Tibial nerve (tissue), 4 donors: ENCODE measurements at regions not wholly inside any gene's neighbourhood (a gene's known extent, or its start where the extent isn't known, plus 50 kb on each side); places are given as distances from the start of the nearest gene placed in this dataset.

Source experiments
- EP300 ChIP-seq, 2 donors: sonication (generic); formaldehyde crosslinking; IDR thresholded peaks; one replicate each; pipeline ENCODE4 v1.6.1; 2017; ENCODE audit warnings: antibody characterized with exemption in 2 of 2, mild to moderate bottlenecking in 1 of 2
- POLR2A ChIP-seq, 2 donors: fragments of 450-650 bp; IDR thresholded peaks; one replicate each; pipeline ENCODE4 v1.6.1; 2017; ENCODE audit warnings: antibody characterized with exemption in 2 of 2, mild to moderate bottlenecking in 2 of 2, moderate library complexity in 2 of 2
- TF ChIP-seq, protein P1 (sequence below), 5 experiments: fragments of 200-600 bp in 3 of 5; fragments of 450-650 bp in 2 of 5; sonication (generic) in 3 of 5; IDR thresholded peaks; one replicate each; pipeline ENCODE4 v1.5.1; 2016 to 2019; ENCODE audit warnings: antibody characterized with exemption in 5 of 5, mild to moderate bottlenecking in 3 of 5, moderate library complexity in 2 of 5

DNA sequence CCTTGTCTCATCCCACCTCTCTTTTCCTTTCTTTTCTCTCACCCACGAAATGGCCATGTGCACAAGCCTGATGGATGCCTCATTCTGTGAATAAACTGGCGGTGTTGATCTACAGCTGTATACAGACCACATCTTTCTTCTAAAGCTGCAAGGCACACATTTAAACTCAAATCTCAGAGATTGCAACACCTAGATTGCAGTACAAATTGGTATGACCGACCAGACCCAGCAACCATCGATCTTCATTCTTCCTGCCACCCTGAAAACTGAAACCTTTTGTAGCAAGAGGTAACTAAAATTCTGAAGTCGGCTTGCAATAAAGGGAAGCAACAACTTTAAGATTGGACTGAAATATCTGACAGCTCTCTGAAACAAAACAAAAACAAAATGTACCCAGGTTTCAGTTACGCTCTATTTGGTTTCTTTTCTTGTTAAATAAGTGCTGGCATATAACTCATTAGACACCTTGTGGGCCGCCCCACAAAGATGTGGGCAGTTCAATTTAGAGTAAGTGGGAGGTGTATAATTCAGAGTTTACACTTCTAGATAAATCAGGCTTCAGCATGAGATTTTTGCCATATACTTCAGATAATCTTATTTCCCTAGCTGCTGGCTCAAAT, 390.0 kb upstream of the NOVA1 start:
- TF ChIP-seq, protein P1, sequence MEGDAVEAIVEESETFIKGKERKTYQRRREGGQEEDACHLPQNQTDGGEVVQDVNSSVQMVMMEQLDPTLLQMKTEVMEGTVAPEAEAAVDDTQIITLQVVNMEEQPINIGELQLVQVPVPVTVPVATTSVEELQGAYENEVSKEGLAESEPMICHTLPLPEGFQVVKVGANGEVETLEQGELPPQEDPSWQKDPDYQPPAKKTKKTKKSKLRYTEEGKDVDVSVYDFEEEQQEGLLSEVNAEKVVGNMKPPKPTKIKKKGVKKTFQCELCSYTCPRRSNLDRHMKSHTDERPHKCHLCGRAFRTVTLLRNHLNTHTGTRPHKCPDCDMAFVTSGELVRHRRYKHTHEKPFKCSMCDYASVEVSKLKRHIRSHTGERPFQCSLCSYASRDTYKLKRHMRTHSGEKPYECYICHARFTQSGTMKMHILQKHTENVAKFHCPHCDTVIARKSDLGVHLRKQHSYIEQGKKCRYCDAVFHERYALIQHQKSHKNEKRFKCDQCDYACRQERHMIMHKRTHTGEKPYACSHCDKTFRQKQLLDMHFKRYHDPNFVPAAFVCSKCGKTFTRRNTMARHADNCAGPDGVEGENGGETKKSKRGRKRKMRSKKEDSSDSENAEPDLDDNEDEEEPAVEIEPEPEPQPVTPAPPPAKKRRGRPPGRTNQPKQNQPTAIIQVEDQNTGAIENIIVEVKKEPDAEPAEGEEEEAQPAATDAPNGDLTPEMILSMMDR (IDR thresholded peaks at IDR 0.05) = no peak
- no peak for TF ChIP-seq POLR2A (IDR thresholded peaks at IDR 0.05)
- TF ChIP-seq EP300 (IDR thresholded peaks at IDR 0.05) = no peak
